OCI-LY7 (cell line): ENCODE measurements at regions not wholly inside any gene's neighbourhood (a gene's known extent, or its start where the extent isn't known, plus 50 kb on each side); places are given as distances from the start of the nearest gene placed in this dataset. TPM values are rescaled to one million over a fixed set of nuclear protein-coding genes. Genes with fewer than 3 reads are reported as not detected.
A peak's percentile ranks its signal among the peaks of the same experiment; 100 is the strongest.

Experiments used
- BruUV-seq: library from RNA; stranded (reverse); fragments of 400-500 nt; replicated peaks from 2 replicates; lab custom pipeline; 2021; lab: Mats Ljungman, UMichigan
- CTCF ChIA-PET: fragments of 300-600 bp; sonication (Branson Sonifier 250); formaldehyde crosslinking; loops from one replicate; lab custom pipeline; 2022; ENCODE audit warnings: antibody characterized with exemption; ENCODE audit not compliant: unreplicated experiment; lab: Charles Lee
- POLR2A ChIA-PET: fragments of 300-600 bp; sonication (Branson Sonifier 250); formaldehyde crosslinking; loops from one replicate; lab custom pipeline; 2022; ENCODE audit warnings: antibody characterized with exemption; lab: Charles Lee
- DNase-seq: peaks from one replicate; pipeline ENCODE4 v3.0.0-alpha.2; 2015; ENCODE audit warnings: low spot score
- H2AFZ ChIP-seq: fragments of 200-600 bp; sonication (generic), shearing (Covaris generic); 2 replicates; pipeline ENCODE4 v1.6.1; 2014; ENCODE audit warnings: mild to moderate bottlenecking, antibody characterized with exemption, low read length, moderate library complexity
- H3K27ac ChIP-seq: fragments of 200-600 bp; sonication (generic); 2 replicates; pipeline ENCODE4 v1.5.1; 2014; ENCODE audit warnings: mixed run types, low read depth, mild to moderate bottlenecking, moderate library complexity, low read length, inconsistent platforms; ENCODE audit not compliant: poor library complexity, severe bottlenecking
- H3K36me3 ChIP-seq: fragments of 200-600 bp; sonication (generic); 2 replicates; pipeline ENCODE4 v1.6.1; 2014; ENCODE audit warnings: mild to moderate bottlenecking, antibody characterized with exemption, low read length, moderate library complexity, mixed read lengths; ENCODE audit not compliant: insufficient read depth
- H3K4me1 ChIP-seq: fragments of 200-600 bp; sonication (generic); 2 replicates; pipeline ENCODE4 v1.5.1; 2014; ENCODE audit warnings: mild to moderate bottlenecking, low read length; ENCODE audit not compliant: insufficient read depth, poor library complexity, severe bottlenecking
- H3K4me2 ChIP-seq: fragments of 200-600 bp; sonication (generic); 2 replicates; pipeline ENCODE4 v1.6.1; 2014; ENCODE audit warnings: mild to moderate bottlenecking, low read length
- H3K4me3 ChIP-seq: fragments of 200-600 bp; sonication (generic); 2 replicates; pipeline ENCODE4 v1.5.1; 2014; ENCODE audit warnings: mild to moderate bottlenecking, low read depth, low read length; ENCODE audit not compliant: poor library complexity, severe bottlenecking
- H3K79me2 ChIP-seq: fragments of 200-600 bp; sonication (generic); 2 replicates; pipeline ENCODE4 v1.6.1; 2016; ENCODE audit warnings: low read depth, mild to moderate bottlenecking, low read length, moderate library complexity, mixed read lengths; ENCODE audit not compliant: insufficient read depth
- H3K9me2 ChIP-seq: fragments of 200-600 bp; sonication (generic); 2 replicates; pipeline ENCODE4 v1.6.1; 2016; ENCODE audit warnings: mild to moderate bottlenecking, low read length, mixed read lengths; ENCODE audit not compliant: insufficient read depth
- H3K9me3 ChIP-seq: fragments of 200-600 bp; sonication (generic); 2 replicates; pipeline ENCODE4 v1.6.1; 2014; ENCODE audit warnings: mild to moderate bottlenecking, mixed run types, low read length, mixed read lengths
- H4K20me1 ChIP-seq: fragments of 200-600 bp; sonication (generic); 2 replicates; pipeline ENCODE4 v1.6.1; 2014; ENCODE audit warnings: mild to moderate bottlenecking, antibody characterized with exemption, low read length, moderate library complexity, mixed read lengths; ENCODE audit not compliant: insufficient read depth
- EZH2phosphoT487 ChIP-seq: fragments of 200-600 bp; sonication (generic); IDR thresholded peaks from 2 replicates; pipeline ENCODE4 v1.6.1; 2018; ENCODE audit warnings: low read depth, borderline replicate concordance, mild to moderate bottlenecking, mixed run types, antibody characterized with exemption, low read length, moderate library complexity, mixed read lengths
- intact Hi-C: fragments of 100-400 bp; cut with micrococcal nuclease; formaldehyde crosslinking; loops from one replicate; pipeline ENCODE4 v1.10.0; 2022; ENCODE audit not compliant: unreplicated experiment
- microRNA-seq: library from miRNA; unstranded; fragments of <30 nt; microRNA quantifications from one replicate; pipeline ENCODE4 v1.2.0, GENCODE V29; 2022; ENCODE audit warnings: borderline replicate concordance
- small RNA-seq: library from RNA; depleted of rRNA; stranded (forward); fragments of <200 nt; gene quantifications from one replicate; pipeline ENCODE3, GENCODE V24; 2014
- TF ChIP-seq, protein P1 (sequence below): fragments of 200-600 bp; sonication (generic); conservative IDR thresholded peaks from 2 replicates; pipeline ENCODE4 v1.5.1; 2014; ENCODE audit warnings: mild to moderate bottlenecking, antibody characterized with exemption, low read length, moderate library complexity, mixed read lengths

DNA sequence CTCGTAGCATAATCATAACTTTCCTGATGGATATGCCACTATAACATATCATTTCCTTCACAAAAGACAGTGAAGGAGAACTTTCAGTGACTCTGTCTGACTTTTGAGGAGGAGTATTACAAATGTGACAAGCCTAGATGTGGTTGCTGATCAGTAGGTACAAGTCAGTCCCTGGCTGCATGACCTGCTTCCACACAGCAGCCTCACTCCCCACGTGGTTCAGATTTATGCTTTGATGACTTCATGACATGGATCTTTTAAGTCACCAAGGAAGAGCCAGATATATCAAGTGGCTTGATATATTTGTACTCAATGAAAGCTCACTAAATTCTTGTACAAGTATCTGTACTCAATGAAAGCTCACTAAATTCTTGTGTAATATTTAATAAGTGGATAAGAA is 50.9 kb upstream of the MKLN1 start:
- TF ChIP-seq, protein P1, sequence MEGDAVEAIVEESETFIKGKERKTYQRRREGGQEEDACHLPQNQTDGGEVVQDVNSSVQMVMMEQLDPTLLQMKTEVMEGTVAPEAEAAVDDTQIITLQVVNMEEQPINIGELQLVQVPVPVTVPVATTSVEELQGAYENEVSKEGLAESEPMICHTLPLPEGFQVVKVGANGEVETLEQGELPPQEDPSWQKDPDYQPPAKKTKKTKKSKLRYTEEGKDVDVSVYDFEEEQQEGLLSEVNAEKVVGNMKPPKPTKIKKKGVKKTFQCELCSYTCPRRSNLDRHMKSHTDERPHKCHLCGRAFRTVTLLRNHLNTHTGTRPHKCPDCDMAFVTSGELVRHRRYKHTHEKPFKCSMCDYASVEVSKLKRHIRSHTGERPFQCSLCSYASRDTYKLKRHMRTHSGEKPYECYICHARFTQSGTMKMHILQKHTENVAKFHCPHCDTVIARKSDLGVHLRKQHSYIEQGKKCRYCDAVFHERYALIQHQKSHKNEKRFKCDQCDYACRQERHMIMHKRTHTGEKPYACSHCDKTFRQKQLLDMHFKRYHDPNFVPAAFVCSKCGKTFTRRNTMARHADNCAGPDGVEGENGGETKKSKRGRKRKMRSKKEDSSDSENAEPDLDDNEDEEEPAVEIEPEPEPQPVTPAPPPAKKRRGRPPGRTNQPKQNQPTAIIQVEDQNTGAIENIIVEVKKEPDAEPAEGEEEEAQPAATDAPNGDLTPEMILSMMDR = no peak
- no peak for TF ChIP-seq EZH2phosphoT487
- BruUV-seq = no TSS peak

More for the DNA sequence above, 50.9 kb upstream of the MKLN1 start:
- ChIA-PET CTCF (no interaction called here), POLR2A (interaction anchor here (0.6 kb wide), 1 partner anchor 23 kb away, joined by 6 read pairs; no protein-coding TSS in a partner anchor)
- intact Hi-C loops = no loop called here
- Histone ChIP-seq H4K20me1 (no peaks in the 10 kb centered on the region), H3K9me3 (no peaks in the 10 kb centered on the region), H3K4me1 (no peaks in the 10 kb centered on the region), H3K4me3 (no peak overlapping the region), H3K9me2 (no peaks in the 10 kb centered on the region), H3K4me2 (no peak overlapping the region), H3K36me3 (no peaks in the 10 kb centered on the region), H3K27ac (no peak overlapping the region), H2AFZ (no peak overlapping the region), H3K79me2 (no peaks in the 10 kb centered on the region)
- no peak for DNase-seq

Small RNA genes lying in the stretch of these regions (microRNA-seq; reads per million reads assigned to microRNA genes)
- gene MIR29A = 15,171 reads per million, percentile 97 among the genes with 10 or more reads in this experiment

Small RNA genes lying in the stretch of these regions (small RNA-seq; reads per million reads assigned to genes)
- gene AC016831.3 (not detected), gene RNU6-1010P (not detected)
